ENCODE measurements at regions not wholly inside any gene's neighbourhood (a gene's known extent, or its start where the extent isn't known, plus 50 kb on each side); places are given as distances from the start of the nearest gene placed in this dataset.

DNA sequence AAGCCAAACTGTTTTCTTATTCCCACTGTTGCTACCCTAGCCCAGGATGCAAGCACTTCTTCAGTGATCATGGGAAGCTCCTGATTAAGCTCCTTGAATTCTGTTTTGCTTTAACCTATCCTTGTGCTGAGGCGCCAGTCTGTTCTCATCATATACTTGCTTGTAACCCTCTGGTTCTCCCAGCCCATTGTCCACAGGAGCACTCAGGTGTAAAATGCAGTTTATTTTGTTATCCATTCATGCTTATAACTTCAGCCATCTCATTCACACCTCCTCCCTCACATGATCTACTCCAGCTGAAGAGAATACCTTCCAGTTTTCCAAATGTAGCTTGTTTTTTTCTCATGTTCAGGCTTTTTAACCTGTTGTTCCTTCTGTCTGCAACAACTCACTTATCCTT is 402.1 kb upstream of the BRINP1 start:
- no peak for DNase-seq (ENCODE audit: low read depth in 2 of 3, low spot score in 2 of 3)

DNA sequence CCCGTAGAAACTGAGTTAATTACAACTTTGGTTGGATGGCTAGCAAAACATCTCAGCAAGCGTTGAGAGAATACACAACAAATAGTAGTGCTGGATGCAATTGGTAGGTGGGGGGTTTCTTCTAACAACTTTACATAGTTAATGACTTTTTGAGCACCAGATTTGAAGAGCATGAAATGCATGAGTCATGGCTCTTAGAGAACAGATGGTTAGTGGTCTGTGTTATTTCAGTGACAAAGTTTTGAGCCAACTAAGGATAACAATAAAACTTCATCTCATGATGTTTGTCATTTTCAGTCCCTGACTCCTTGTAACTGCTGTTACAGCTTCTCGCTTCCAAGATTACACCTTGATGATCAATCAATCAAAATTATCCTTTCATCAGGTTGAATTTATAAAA is 399.0 kb upstream of the BRINP1 start:
- DNase-seq (ENCODE audit: low read depth in 2 of 3, low spot score in 2 of 3): no peak

GRCh38 chr9:119765632-119766175 is 396.5 kb upstream of the BRINP1 start:
- no peak for DNase-seq (ENCODE audit: low read depth in 2 of 3, low spot score in 2 of 3)

DNA sequence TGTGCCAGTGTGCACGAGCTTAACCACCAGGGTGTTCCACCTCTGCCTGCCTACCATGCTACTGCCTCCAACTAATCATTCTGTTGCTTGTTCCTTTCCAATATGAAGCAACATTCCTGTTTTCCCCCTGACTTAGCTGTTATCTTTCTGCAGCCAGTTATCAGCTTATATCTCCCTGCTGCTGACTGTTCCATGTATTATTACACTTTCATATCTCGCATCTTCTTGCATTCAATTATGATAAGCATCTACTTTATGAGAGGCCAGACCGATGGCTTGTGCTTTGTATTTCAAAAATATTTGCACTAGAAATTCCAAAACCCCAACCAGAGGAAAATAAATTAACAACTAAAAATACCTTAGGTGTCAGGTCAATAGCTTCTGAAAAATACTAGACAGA is 394.0 kb upstream of the BRINP1 start:
- no peak for DNase-seq (ENCODE audit: low read depth in 2 of 3, low spot score in 2 of 3)

GRCh38 chr9:119761812-119762211 is 392.6 kb upstream of the BRINP1 start:
- no peak for DNase-seq (ENCODE audit: low read depth in 2 of 3, low spot score in 2 of 3)

- DNase-seq (ENCODE audit: low read depth in 2 of 3, low spot score in 2 of 3): no peak
Measured at GRCh38 chr9:119758990-119759389, 389.8 kb upstream of the BRINP1 start.

DNA sequence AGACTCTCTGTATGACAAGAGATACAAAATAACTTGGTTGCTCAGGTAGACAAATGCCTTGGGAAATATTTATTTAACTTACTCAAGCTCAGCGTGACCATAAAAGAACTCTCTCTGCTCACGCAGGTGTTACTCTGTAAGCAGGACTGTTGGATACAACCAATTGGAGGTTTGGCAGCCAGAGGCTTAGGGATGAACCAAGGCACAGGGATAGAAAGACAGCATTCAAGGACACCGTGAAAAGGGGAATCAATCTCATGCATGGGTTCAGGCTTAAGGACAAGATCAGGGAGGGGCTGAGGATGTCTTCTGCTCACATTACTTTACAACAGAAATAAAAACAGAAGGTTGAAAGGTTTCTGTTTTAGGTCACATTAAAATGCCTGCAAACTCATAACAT is 389.0 kb upstream of the BRINP1 start:
- DNase-seq (ENCODE audit: low read depth in 2 of 3, low spot score in 2 of 3): no peak

DNA sequence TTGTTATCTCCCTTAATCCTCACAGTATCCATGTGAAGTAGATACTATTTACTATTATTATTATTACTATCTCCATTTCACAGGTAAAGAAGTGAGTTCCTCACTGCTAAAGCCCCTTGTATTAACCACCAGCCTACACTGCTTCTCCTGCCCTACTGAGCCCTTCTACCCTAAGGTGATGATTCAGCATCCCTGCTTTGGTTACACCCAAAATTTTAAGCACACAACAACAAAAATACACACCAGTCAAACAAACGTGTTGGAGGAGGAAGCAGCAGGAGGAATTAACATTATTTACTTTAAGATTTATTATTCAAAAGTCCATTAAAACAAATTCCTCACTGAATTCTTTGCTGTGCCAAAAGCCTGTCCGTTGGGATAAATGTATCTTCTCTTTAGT is 370.2 kb upstream of the BRINP1 start:
- no peak for DNase-seq (ENCODE audit: low read depth in 2 of 3, low spot score in 2 of 3)

DNA sequence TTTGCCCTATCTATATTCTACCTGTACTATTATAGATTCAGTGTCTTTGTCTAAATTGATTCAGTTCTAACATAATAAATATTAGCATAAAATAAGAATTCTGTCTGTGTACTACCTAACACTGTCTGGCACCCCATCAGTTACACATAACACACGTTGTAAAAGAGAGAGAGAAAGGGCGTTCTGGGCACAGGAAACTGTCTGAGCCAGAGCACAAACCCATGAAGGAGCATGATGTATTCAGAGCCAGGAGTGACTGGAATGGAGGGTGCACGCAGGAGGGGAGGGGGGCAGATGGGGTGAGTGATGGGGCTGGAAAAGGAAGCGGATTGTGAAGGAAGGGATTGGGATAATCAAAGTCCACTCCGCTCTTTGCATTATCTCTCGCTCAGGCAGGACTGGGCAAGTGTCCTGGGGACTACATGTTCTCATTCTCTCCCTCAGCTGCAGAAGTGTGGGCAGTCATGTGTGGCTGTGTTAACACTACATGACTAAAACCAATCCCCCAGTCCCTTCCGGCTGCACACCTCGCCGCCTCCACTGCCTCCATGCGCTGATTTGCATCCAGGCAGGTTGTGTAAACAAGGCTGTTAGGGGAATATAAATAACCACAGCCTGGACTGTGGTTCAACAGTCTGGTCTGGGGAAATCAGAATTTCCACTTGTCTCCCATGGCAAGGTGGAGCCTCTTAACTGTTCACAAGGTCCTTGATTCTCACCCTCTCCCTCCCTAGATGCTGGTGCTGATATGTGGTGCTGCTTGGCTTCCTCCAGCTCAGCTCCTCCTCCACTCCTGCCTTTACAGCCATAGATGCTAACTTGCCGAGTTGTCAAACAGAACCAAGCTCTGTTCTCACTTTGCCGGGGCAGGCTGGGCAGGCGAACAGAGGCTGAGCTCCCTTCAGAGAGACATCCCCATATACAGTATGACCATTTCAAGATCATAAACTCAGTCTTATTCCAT is 367.5 kb upstream of the BRINP1 start:
- no peak for DNase-seq (ENCODE audit: low read depth in 2 of 3, low spot score in 2 of 3)

- DNase-seq (ENCODE audit: low read depth in 2 of 3, low spot score in 2 of 3): no peak
Measured at GRCh38 chr9:119727988-119728387, 358.8 kb upstream of the BRINP1 start.

GRCh38 chr9:119726035-119726434 is 356.8 kb upstream of the BRINP1 start:
- no peak for DNase-seq (ENCODE audit: low read depth in 2 of 3, low spot score in 2 of 3)

GRCh38 chr9:119722384-119722783 is 353.1 kb upstream of the BRINP1 start:
- DNase-seq (ENCODE audit: low read depth in 2 of 3, low spot score in 2 of 3): no peak

GRCh38 chr9:119712325-119712724 is 343.1 kb upstream of the BRINP1 start:
- no peak for DNase-seq (ENCODE audit: low read depth in 2 of 3, low spot score in 2 of 3)

DNA sequence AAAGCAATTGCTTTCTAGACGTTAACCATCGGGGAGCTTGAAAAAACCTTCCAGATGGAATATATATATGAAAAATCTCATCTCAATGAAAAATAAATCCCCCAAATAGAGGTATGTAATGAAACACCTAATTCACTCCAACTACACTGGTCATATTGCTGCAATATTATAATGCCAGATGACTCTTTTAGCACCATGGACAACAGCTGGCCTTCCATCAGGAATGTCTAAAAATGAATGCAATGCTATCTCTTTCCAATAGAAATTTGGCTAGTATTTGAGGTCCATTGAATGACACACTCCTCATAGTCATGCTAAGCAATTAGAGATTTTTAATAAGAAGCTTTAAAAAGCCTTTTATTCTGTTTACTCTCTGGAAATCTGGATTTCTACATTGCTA is 340.2 kb upstream of the BRINP1 start:
- DNase-seq (ENCODE audit: low read depth in 2 of 3, low spot score in 2 of 3): no peak

DNA sequence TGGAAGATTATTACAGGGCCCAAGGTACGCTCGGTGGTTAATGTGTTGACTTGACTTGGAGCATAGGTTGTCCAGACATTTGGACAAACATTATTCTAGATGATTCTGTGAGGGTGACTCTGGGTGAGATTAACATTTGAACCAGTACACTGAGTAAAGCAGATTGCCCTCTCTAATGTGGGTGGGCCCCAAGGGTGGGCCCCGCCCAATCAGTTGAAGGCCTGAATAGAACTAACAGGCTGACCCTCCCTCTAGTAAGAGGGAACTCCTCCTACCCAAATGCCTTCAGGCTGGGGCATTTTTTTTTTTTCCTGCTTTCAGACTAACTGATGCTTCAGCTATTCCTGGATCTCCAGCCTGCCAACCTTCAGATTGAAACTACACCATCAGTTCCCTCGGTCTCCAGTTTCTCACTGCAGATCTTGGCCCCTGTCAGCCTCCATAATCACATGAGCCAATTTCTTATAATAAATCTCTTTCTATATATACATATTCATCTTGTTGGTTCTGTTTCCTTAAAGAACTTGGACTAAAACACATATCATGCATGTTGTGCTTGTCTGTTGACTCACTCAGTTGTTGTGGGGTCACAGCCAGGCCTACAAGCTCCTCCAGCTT is 338.1 kb upstream of the BRINP1 start:
- no peak for DNase-seq (ENCODE audit: low read depth in 2 of 3, low spot score in 2 of 3)

DNA sequence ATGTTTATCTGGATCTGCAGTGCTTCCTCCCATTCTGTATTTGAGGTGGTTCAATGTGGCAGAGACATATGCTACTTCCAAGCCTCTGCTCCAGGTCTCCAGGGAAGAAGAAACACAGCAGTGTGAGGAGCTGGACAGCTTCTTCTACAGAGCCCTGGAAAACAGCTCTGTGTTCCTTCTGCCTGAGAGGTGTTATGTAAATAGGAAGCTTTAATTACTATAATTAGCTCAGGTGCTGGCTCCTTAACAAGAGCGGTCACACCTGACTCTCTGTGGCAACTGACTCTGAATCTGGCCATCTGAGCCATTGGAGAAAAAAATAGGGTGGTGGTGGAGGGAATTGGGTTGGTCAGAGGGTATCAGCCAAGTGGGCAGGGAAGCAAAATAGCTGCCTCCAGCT is 332.4 kb upstream of the BRINP1 start:
- no peak for DNase-seq (ENCODE audit: low read depth in 2 of 3, low spot score in 2 of 3)

DNA sequence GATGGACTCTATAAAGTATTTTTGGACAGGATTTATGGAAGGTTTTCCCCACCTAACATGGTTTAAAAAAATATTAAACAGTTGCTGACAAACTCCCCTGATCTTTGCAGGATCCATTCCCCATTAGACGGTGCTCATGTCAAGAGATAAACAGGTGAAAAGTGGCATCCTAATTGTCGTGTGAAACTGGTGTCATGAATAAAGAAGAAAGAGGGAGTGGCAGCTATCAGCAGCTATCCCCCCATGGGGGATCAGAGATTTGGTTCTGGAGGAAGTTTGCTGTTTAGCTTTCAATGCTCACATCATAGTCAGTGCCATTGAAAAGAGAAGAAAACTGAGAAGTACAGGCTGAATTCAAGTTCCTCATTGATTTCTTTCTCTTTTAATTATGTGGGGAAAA is 329.3 kb upstream of the BRINP1 start:
- no peak for DNase-seq (ENCODE audit: low read depth in 2 of 3, low spot score in 2 of 3)

GRCh38 chr9:119697996-119698395 is 328.8 kb upstream of the BRINP1 start:
- DNase-seq (ENCODE audit: low read depth in 2 of 3, low spot score in 2 of 3): no peak

- no peak for DNase-seq (ENCODE audit: low read depth in 2 of 3, low spot score in 2 of 3)
Measured at GRCh38 chr9:119689879-119690278, 320.6 kb upstream of the BRINP1 start.

DNA sequence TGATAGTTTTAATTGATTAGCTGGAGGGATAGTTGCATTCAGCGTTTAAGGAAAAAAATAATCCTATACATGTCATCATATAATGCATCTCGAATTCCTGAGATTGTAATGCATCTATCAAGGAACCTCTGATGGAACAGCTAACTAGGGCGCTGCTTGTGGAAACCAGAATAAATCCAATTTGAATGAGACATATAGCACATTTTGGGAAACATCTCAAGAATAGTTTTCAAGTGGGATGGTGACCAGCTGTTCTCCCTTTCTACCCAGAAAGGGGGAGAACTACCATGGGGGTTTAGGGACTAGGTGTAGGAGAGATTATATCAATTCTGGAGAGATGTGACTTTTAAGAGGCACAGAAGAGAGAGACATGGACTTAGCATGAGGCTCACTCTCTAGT is 319.3 kb upstream of the BRINP1 start:
- no peak for DNase-seq (ENCODE audit: low read depth in 2 of 3, low spot score in 2 of 3)

DNA sequence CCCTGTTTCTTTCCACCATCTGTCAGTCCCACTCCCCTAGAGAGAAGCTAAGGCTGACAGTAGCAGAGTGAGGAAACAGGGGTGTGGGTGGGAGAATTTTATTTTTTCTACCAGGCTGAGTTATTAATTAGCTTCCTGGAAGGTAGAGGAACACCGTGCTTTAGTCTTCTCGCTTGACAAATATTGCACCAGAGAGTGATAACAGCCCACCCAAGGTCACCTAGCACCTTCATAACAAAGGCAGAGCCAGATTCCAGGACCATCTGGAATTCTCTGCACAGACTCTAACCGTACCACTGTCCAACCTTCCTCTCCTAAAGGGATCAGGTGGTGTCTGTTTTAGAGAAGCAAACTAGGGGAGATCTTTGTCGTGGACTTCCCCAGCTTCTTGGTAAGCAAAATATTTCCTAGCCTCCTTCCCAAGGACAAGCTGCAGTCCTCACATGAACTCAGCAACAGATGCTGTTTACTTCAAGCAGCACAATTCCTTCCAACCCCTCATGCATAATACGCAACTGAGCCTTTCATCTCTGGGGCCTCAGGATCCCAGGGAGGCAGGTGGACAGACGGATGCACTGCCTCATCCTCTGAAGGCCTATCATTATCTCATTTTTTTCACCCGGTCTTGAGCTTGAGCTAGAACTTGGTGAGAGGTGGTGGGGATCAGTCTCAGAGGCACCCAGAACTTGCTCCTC is 308.7 kb upstream of the BRINP1 start:
- no peak for DNase-seq (ENCODE audit: low read depth in 2 of 3, low spot score in 2 of 3)

DNA sequence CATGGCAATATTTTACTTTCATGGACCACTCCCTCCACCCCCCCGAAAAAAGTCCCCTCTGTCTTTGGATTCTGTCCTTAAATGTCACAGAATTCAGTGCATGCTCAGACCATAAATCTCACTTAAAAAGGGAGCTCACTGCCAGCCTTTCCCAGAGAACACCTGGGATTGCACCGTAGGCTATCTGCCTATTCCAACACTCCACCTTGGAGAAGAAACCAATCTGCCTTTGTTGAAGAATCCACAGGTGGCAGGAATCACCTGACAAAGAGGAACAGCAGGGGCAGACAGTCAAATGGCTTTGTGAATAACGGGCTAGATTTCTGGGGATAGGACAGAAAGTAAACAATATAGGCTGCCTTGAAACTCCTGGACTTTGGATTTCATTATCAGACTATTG is 306.7 kb upstream of the BRINP1 start:
- no peak for DNase-seq (ENCODE audit: low read depth in 2 of 3, low spot score in 2 of 3)

Measured in activated CD8-positive, alpha-beta memory T cell treated with anti-CD3 and anti-CD28 coated beads for 48 hours (primary cell).